ENCODE measurements at regions not wholly inside any gene's neighbourhood (a gene's known extent, or its start where the extent isn't known, plus 50 kb on each side); places are given as distances from the start of the nearest gene placed in this dataset.
"Not testable (repeated sequence)": the region's sequence is repeated elsewhere in the genome, so short reads cannot be mapped to it uniquely, and the experiment has no call there.

- DNase-seq, result not testable (repeated sequence)
Observed at GRCh38 chr2:242130682-242131081, 261.2 kb downstream of the RTP5 start.

- DNase-seq, result not testable (repeated sequence)
Observed at GRCh38 chr2:242159921-242160320, 290.4 kb downstream of the RTP5 start.

- DNase-seq, result not testable (repeated sequence)
Observed at GRCh38 chr2:242165115-242165514, 295.6 kb downstream of the RTP5 start.

GRCh38 chr2:242171290-242171689, 301.8 kb downstream of the RTP5 start:
- not testable (repeated sequence) for DNase-seq

All from T-helper 2 cell (primary cell).